K562 (cell line): ENCODE measurements at regions not wholly inside any gene's neighbourhood (a gene's known extent, or its start where the extent isn't known, plus 50 kb on each side); places are given as distances from the start of the nearest gene placed in this dataset.

ENCODE experiments used
- GMEB1 ChIP-seq: fragments of 250-450 bp; sonication (Bioruptor Pico); IDR thresholded peaks from 2 replicates; pipeline ENCODE4 v1.4.0; 2020; ENCODE audit warnings: mild to moderate bottlenecking
- RREB1 ChIP-seq: fragments of 250-450 bp; sonication (Bioruptor Pico); IDR thresholded peaks from 2 replicates; pipeline ENCODE4 v1.4.0; 2020

DNA sequence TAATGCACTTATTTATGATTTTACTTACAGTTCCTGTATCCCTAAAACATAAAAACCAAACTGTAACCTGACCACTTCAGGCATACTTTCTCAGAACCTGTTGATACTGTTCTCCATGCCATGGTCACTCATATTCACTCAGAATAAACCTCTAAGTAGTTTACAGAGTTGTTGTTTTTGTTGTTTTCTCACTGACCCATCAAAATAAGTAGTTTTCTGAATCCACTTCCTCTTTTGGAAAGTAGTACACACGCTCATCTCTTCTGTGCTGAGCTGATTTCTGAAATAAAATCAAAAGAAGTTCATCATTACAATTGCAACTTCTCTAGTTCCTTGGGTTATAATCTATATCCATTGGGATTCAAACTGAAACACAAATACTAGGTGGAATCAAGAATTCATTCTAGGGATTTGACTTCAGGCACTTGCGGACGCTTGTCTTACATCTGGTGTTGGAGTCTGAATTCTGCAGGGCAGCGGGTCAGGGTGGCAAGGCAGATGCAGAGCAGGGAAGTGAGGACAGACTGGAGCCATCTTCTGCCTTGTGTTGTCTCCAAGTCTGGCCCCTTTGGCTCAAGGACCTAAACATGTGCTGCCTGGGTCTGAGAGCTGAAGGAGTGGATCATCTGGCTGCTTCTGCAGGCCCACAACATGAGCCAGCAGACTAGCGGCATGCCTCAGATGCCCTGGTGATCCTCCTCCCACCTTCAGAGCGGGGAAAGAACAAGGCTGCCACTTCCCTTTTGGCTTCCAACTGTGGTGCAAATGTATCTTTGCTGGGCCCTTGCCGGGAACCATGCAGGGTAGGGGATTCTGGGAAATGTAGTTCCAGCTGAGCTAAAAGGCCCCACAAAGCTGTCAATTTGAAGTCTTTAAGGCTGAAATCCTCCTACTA lies 167.9 kb upstream of the MYLIP start (continued):
- no peak for TF ChIP-seq GMEB1
- no peak for TF ChIP-seq RREB1 (CRISPR knock-in tag)
- TF ChIP-seq, all 486 proteins: peak for 11
